A549 (cell line): ENCODE measurements at regions not wholly inside any gene's neighbourhood (a gene's known extent, or its start where the extent isn't known, plus 50 kb on each side); places are given as distances from the start of the nearest gene placed in this dataset.

Experiments
- ATAC-seq, 2 experiments: fragments of 200-7000 bp in 1 of 2; fragments of >200 bp in 1 of 2; cut with Nextera tagmentation in 1 of 2; cut with Tn5 transposase in 1 of 2; 3 replicates each; pipeline versions ENCODE4 v1.8.0 to v1.9.1; 2018 to 2020; ENCODE audit warnings: mild to moderate bottlenecking in 1 of 2, moderate library complexity in 1 of 2
- CTCF ChIA-PET: fragments of 300-600 bp; sonication (Branson Sonifier 250); formaldehyde crosslinking; extraction: SDS; loops from one replicate; lab custom pipeline; 2021; ENCODE audit warnings: antibody characterized with exemption, inconsistent platforms; lab: Yijun Ruan, JAX
- POLR2A ChIA-PET: fragments of 350-600 bp; formaldehyde crosslinking; extraction: SDS; loops from one replicate; lab custom pipeline; 2021; ENCODE audit warnings: antibody characterized with exemption, inconsistent platforms; lab: Yijun Ruan, JAX
- DNase-seq, 2 experiments: peaks; one replicate each; pipeline versions ENCODE4 v3.0.0 to v3.0.0-alpha.2; 2011 to 2016; ENCODE audit warnings: low read depth in 1 of 2, low spot score in 1 of 2
- FAIRE-seq: peaks from 2 replicates; lab custom pipeline; 2011; peaks lifted over from hg19 to GRCh38; lab: Jason Lieb, UNC
- H3K27ac ChIP-seq, 2 experiments: fragments of >200 bp; sonication (Bioruptor Twin); formaldehyde crosslinking; 3 replicates each; pipeline ENCODE4 v1.5.1; 2016 to 2017
- H3K4me1 ChIP-seq: fragments of >200 bp; sonication (Bioruptor Twin); formaldehyde crosslinking; 3 replicates; pipeline ENCODE4 v1.6.1; 2016
- H3K4me2 ChIP-seq: fragments of >200 bp; sonication (Bioruptor Twin); formaldehyde crosslinking; 3 replicates; pipeline ENCODE4 v1.6.1; 2016
- H3K4me3 ChIP-seq: fragments of >200 bp; sonication (Bioruptor Twin); formaldehyde crosslinking; 3 replicates; pipeline ENCODE4 v1.5.1; 2016
- H3K9me3 ChIP-seq: fragments of >200 bp; sonication (Bioruptor Twin); formaldehyde crosslinking; 3 replicates; pipeline ENCODE4 v1.6.1; 2016
- BHLHE40 ChIP-seq: IDR thresholded peaks from 2 replicates; pipeline ENCODE4 v1.6.1; 2012; ENCODE audit warnings: low read depth, low read length, inconsistent platforms
- CBX8 ChIP-seq: fragments of 200-600 bp; sonication (generic); IDR thresholded peaks from 2 replicates; pipeline ENCODE4 v1.6.1; 2016
- EP300 ChIP-seq, 2 experiments: fragments of >200 bp; sonication (Bioruptor Twin); formaldehyde crosslinking; IDR thresholded peaks; 2 replicates in 1 of 2; 3 replicates in 1 of 2; pipeline ENCODE4 v1.6.1; 2016 to 2017
- FOXS1 ChIP-seq: fragments of 250-450 bp; sonication (Bioruptor Pico); IDR thresholded peaks from 2 replicates; pipeline ENCODE4 v1.5.0; 2020; ENCODE audit warnings: mild to moderate bottlenecking, moderate library complexity
- HEYL ChIP-seq: fragments of 250-450 bp; sonication (Bioruptor Pico); IDR thresholded peaks from 2 replicates; pipeline ENCODE4 v1.8.0; 2021; ENCODE audit warnings: mild to moderate bottlenecking, moderate library complexity
- JUN ChIP-seq, 2 experiments: fragments of >200 bp; sonication (Bioruptor Twin); formaldehyde crosslinking; IDR thresholded peaks; 2 replicates in 1 of 2; 3 replicates in 1 of 2; pipeline ENCODE4 v1.6.1; 2016 to 2017
- MAFK ChIP-seq: fragments of 450-650 bp; IDR thresholded peaks from 2 replicates; pipeline ENCODE4 v1.6.1; 2014; ENCODE audit not compliant: partially characterized antibody
- MAZ ChIP-seq: fragments of 150-350 bp; IDR thresholded peaks from 2 replicates; pipeline ENCODE4 v1.6.1; 2014; ENCODE audit warnings: antibody characterized with exemption, low read depth, low read length, borderline replicate concordance
- NFE2L2 ChIP-seq: fragments of 150-350 bp; conservative IDR thresholded peaks from 2 replicates; pipeline ENCODE4 v1.6.1; 2014; ENCODE audit warnings: low read length
- NR3C1 ChIP-seq: fragments of >200 bp; sonication (Bioruptor Twin); formaldehyde crosslinking; IDR thresholded peaks from 3 replicates; pipeline ENCODE4 v1.6.1; 2017
- RARB ChIP-seq: fragments of 250-450 bp; sonication (Bioruptor Pico); IDR thresholded peaks from 2 replicates; pipeline ENCODE4 v1.8.0; 2021; ENCODE audit warnings: mild to moderate bottlenecking, moderate library complexity
- SREBF2 ChIP-seq: fragments of 450-650 bp; IDR thresholded peaks from 2 replicates; pipeline ENCODE4 v1.6.1; 2014; ENCODE audit warnings: mild to moderate bottlenecking, moderate library complexity
- ZC3H11A ChIP-seq: fragments of 450-650 bp; IDR thresholded peaks from 2 replicates; pipeline ENCODE4 v1.6.1; 2014; ENCODE audit warnings: antibody characterized with exemption, mild to moderate bottlenecking
- ZNF302 ChIP-seq: fragments of 250-450 bp; sonication (Bioruptor Pico); IDR thresholded peaks from 2 replicates; pipeline ENCODE4 v1.9.0; 2021; ENCODE audit warnings: inconsistent platforms, mild to moderate bottlenecking, moderate library complexity
- ZSCAN20 ChIP-seq: fragments of 250-450 bp; sonication (Bioruptor Pico); IDR thresholded peaks from 2 replicates; pipeline ENCODE4 v1.8.0; 2022; ENCODE audit warnings: mild to moderate bottlenecking, moderate library complexity
- WGBS: methylation state at CpG from one replicate; pipeline ENCODE4 v1.1.6; 2017; ENCODE audit errors: missing lambda C conversion rate; 5-methylcytosine and 5-hydroxymethylcytosine counted together
- TF ChIP-seq, protein P1 (sequence below): fragments of >200 bp; sonication (Bioruptor Twin); formaldehyde crosslinking; IDR thresholded peaks from 3 replicates; pipeline ENCODE4 v1.5.1; 2016
- TF ChIP-seq, protein P2 (sequence below): fragments of 200-600 bp; sonication (generic); IDR thresholded peaks from 2 replicates; pipeline ENCODE4 v1.6.1; 2016; ENCODE audit warnings: antibody characterized with exemption, mild to moderate bottlenecking, moderate library complexity
- TF ChIP-seq, protein P3 (sequence below): fragments of 250-450 bp; sonication (Bioruptor Pico); IDR thresholded peaks from 2 replicates; pipeline ENCODE4 v1.5.0; 2020; ENCODE audit warnings: low read depth, mild to moderate bottlenecking, moderate library complexity
- TF ChIP-seq, protein P4 (sequence below): fragments of 150-350 bp; IDR thresholded peaks from 2 replicates; pipeline ENCODE4 v1.6.1; 2014; ENCODE audit warnings: low read depth, mild to moderate bottlenecking, low read length

- CTCF ChIA-PET = no interaction called here
- DNase-seq = no peak
- no peak overlapping the region for H3K27ac ChIP-seq
Observed at GRCh38 chr4:126560794-126561193, 1072.0 kb upstream of the INTU start.

GRCh38 chr4:126563389-126563788 is 1069.4 kb upstream of the INTU start:
- Histone ChIP-seq H3K27ac (no peak overlapping the region), H3K4me3 (no peak overlapping the region), H3K4me1 (no peaks in the 10 kb centered on the region), H3K9me3 (no peaks in the 10 kb centered on the region), H3K4me2 (no peak overlapping the region)
- 52% methylated on average over 11 of the region's 11 CpGs for WGBS
- POLR2A ChIA-PET = no interaction called here
- CTCF ChIA-PET = no interaction called here
- DNase-seq = no peak
- TF ChIP-seq, protein P1, sequence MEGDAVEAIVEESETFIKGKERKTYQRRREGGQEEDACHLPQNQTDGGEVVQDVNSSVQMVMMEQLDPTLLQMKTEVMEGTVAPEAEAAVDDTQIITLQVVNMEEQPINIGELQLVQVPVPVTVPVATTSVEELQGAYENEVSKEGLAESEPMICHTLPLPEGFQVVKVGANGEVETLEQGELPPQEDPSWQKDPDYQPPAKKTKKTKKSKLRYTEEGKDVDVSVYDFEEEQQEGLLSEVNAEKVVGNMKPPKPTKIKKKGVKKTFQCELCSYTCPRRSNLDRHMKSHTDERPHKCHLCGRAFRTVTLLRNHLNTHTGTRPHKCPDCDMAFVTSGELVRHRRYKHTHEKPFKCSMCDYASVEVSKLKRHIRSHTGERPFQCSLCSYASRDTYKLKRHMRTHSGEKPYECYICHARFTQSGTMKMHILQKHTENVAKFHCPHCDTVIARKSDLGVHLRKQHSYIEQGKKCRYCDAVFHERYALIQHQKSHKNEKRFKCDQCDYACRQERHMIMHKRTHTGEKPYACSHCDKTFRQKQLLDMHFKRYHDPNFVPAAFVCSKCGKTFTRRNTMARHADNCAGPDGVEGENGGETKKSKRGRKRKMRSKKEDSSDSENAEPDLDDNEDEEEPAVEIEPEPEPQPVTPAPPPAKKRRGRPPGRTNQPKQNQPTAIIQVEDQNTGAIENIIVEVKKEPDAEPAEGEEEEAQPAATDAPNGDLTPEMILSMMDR = no peak
- TF ChIP-seq, protein P2, sequence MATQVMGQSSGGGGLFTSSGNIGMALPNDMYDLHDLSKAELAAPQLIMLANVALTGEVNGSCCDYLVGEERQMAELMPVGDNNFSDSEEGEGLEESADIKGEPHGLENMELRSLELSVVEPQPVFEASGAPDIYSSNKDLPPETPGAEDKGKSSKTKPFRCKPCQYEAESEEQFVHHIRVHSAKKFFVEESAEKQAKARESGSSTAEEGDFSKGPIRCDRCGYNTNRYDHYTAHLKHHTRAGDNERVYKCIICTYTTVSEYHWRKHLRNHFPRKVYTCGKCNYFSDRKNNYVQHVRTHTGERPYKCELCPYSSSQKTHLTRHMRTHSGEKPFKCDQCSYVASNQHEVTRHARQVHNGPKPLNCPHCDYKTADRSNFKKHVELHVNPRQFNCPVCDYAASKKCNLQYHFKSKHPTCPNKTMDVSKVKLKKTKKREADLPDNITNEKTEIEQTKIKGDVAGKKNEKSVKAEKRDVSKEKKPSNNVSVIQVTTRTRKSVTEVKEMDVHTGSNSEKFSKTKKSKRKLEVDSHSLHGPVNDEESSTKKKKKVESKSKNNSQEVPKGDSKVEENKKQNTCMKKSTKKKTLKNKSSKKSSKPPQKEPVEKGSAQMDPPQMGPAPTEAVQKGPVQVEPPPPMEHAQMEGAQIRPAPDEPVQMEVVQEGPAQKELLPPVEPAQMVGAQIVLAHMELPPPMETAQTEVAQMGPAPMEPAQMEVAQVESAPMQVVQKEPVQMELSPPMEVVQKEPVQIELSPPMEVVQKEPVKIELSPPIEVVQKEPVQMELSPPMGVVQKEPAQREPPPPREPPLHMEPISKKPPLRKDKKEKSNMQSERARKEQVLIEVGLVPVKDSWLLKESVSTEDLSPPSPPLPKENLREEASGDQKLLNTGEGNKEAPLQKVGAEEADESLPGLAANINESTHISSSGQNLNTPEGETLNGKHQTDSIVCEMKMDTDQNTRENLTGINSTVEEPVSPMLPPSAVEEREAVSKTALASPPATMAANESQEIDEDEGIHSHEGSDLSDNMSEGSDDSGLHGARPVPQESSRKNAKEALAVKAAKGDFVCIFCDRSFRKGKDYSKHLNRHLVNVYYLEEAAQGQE = no peak
- no peak for TF ChIP-seq BHLHE40
- TF ChIP-seq RARB (CRISPR knock-in tag) = no peak
- TF ChIP-seq EP300 (IDR thresholded peaks at IDR 0.05) = no peak
- TF ChIP-seq, protein P3, sequence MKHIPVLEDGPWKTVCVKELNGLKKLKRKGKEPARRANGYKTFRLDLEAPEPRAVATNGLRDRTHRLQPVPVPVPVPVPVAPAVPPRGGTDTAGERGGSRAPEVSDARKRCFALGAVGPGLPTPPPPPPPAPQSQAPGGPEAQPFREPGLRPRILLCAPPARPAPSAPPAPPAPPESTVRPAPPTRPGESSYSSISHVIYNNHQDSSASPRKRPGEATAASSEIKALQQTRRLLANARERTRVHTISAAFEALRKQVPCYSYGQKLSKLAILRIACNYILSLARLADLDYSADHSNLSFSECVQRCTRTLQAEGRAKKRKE (CRISPR knock-in tag) = no peak
- no peak for TF ChIP-seq MAZ
- no peak for TF ChIP-seq FOXS1 (CRISPR knock-in tag)
- TF ChIP-seq, protein P4, sequence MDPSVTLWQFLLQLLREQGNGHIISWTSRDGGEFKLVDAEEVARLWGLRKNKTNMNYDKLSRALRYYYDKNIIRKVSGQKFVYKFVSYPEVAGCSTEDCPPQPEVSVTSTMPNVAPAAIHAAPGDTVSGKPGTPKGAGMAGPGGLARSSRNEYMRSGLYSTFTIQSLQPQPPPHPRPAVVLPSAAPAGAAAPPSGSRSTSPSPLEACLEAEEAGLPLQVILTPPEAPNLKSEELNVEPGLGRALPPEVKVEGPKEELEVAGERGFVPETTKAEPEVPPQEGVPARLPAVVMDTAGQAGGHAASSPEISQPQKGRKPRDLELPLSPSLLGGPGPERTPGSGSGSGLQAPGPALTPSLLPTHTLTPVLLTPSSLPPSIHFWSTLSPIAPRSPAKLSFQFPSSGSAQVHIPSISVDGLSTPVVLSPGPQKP = no peak
- no peak for TF ChIP-seq SREBF2
- no peak for TF ChIP-seq HEYL (CRISPR knock-in tag)
- no peak for TF ChIP-seq ZNF302
- TF ChIP-seq NR3C1 = no peak
- no peak for TF ChIP-seq JUN (IDR thresholded peaks at IDR 0.05)
- no peak for TF ChIP-seq CBX8
- no peak for ATAC-seq
- no peak for FAIRE-seq

More at GRCh38 chr4:126560794-126561193, 1072.0 kb upstream of the INTU start:
- Histone ChIP-seq H3K9me3 (no peaks in the 10 kb centered on the region), H3K4me3 (no peak overlapping the region), H3K4me1 (no peaks in the 10 kb centered on the region), H3K4me2 (no peak overlapping the region)
- ATAC-seq (no peak), FAIRE-seq (no peak)
- WGBS = 35% methylated on average over 1 of the region's 1 CpG
- POLR2A ChIA-PET = no interaction called here
- TF ChIP-seq MAFK (no peak), SREBF2 (no peak), ZSCAN20 (CRISPR knock-in tag) (no peak), ZC3H11A (no peak), NFE2L2 (no peak)
